Hematopoietic multipotent progenitor cell treated with erythropoietin and hydrocortisone succinate and interleukin-3 and kit ligand, for 15 days (in vitro differentiated cells): ENCODE measurements at regions not wholly inside any gene's neighbourhood (a gene's known extent, or its start where the extent isn't known, plus 50 kb on each side); places are given as distances from the start of the nearest gene placed in this dataset.

Experiments
- DNase-seq: peaks from one replicate; pipeline ENCODE4 v3.0.0-alpha.2; 2015; ENCODE audit warnings: low spot score

DNA sequence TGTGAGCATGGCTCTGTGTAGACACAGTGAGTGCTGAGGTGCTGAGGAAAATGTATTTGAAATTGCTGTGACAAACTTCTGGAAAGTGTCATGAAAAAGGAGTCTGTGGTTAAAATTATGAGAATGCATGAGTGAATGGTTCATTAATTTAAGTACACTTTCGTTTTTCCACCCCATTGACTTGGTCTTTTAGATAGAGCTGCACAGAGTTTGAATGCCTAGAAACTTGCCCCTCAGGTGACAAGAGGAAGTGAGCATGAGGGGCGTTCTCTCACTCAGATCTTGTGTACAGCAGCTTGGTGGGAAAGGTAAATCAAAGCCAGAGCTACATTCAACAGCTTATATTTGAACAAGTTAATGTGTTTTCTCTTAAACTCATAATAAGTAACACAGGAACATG lies 296.8 kb downstream of the WDR72 start:
- no peak for DNase-seq

DNA sequence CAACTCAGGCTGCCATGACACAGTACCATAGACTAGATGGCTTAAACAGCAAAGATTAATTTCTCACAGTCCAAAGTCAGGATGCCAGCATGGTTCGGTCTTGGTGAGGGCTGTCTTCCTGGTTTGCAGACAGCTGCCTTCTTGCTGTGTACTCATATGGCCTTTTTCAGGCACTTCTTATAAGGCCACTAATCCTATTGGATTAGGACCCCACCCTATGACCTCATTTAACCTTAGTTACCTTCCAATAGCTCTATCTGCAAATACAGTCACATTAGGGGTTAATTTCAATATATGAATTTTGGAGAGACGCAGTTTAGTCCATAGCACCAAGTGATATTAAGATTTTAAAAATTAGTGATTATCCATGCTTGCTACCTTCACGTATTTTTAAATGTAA lies 297.8 kb downstream of the WDR72 start:
- no peak for DNase-seq

DNA sequence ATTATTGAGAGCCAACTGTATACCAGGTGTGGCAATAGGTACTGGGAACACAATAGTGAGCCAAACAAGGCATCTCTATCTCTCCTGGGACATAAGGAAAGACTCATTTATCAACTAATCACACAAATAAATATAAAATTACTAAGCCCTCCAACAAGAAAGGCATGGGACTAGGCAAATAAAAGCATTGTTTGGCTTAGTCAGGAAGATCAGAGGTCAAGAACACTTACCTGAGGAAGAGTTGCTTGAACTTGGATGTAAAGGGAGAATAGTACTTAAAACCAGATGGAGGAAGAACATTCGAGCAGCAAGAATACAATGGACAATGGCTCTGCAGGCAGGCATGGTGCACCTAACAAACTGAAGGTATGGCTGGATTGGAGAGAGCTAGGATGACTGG lies 300.7 kb downstream of the WDR72 start:
- no peak for DNase-seq

DNA sequence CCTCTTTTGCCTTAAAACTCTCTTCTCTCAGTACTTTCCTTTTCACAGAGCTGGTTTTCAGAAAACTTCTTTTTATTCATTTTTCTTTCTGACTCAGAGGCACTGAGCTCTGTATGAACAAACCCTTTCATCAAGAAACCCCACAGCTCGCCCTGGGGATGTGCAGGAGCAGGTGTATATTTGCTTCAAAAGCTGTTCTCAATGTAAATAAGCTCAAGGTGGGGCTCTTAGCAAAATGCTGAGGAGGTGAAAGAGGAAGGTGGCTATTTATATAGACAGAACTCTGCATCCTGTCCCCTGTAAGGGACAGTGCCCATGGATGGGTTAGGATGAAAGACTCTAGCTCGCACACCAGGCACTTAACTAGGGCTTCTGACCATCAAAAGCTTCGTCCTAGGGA lies 302.0 kb downstream of the WDR72 start:
- no peak for DNase-seq

DNA sequence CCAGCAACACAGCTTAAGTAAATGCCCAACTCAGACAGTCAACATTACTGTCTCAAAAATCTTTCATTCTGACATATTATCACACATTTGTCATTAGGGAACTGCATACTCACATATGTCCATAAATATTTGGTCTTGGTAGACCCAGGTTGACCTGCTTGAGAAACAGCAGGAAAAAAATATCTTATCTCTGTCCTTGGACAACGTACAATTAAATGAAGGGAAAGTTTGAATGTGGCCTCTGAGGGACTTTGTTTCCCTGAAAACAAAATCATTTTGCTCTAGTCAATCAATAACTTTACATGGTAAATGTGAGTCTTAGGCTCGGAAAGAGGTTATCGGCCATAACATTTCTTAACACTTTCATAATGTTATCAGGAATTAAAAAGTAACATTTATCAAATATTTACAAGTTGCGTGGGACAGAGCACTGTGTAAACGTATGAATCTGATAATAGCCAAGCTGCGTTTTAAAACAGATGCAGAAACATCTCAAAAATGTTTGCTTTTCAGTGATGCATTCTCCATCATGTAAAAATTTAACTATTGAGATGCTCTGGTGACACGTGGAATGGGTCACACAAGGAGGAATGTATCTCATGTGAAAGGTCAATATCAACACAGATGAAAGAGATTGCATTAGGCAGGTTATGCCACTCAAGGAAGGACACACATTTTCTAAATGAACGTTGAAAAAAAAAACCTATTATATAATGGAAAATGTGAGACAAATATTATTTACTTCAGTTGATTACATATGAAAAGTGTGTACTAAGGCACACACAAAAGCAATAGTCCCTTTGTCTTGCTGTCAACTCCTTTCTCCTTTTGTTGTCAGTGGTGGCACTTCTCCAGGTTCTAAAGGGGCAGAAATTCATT lies 304.4 kb downstream of the WDR72 start:
- DNase-seq = no peak

GRCh38 chr15:53454535-53454842 lies 305.0 kb downstream of the WDR72 start:
- DNase-seq = no peak

- DNase-seq = no peak
Observed at GRCh38 chr15:53453253-53454105, 306.0 kb downstream of the WDR72 start.

DNA sequence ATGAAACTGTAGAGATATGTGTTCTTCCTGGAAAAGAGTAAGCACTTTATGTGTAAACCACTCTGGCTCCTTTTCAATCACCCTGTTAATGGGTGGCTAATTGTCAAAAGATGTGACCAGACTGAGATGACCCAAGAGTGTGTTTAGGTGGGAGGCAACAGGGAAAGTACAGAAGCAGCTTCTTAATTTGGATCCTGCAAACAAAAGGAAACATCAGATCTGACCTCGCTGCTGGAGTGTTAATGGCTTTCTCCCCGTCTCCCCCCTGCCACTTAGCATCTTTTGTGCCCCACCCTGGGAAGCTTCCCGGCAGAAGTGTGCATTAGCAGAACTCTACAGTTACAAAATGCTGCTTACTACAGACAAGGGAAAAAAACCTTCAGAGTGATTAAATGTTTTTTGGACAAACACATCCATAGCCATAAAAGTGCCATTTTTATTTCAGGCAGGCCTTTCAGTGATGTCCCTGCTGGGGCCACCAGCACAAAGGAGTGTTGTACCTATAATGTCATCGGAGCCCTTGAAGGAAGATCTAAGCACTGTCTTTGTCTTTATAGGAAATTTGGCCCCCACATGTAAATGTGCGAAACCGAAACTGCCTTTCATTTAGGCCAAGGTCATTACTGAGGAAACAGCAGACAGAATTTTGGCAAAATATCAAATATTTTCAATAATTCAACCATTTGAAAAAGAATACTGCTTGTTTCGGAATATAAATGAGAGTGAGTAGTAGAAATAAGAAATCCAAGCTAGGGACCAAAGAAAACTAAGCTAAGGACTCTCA lies 311.0 kb downstream of the WDR72 start:
- no peak for DNase-seq

DNA sequence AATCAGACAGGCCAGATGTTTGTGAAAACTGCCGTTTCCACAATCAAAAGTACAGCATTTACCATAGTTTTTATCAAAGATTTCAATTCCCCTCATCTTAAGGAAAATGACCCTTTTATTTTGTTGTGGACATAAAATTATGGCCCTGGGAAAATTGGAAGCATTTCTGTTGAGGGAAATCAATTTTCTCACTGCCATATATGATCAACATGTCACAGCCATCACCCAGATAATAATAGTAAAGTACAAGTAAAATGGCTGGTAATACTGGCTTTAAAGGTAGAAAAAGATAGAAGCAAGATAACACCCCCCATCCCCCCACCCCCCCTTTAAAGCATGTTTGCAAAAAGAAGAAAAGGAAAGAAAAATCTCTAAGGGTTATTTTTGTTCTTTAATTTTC lies 311.7 kb downstream of the WDR72 start:
- no peak for DNase-seq

DNA sequence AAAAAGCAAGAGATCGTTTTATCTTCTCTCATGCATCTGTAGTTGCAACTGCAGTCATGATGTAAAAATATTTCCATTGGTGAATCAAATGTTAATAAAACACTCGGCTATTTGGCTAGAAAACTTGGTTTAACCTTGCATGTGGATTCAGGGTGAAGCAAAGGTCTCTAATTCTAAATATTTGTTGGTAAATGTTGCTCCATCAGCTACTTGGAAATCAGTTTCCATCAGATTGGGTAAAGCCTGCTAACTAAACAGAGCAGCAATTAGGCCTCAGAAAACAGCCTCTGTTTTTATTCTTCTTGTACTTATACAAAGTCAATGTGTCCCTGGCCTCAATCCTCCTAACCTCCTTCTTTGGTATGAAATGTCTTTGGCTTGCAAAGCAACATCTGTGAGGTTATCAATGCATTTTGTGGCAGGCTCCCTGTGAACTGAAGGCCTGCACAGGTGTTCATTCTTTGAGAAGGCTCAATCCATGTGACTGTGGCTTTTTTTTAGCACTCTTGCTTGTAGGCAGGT lies 312.3 kb downstream of the WDR72 start:
- DNase-seq = no peak

GRCh38 chr15:53446376-53446775 lies 313.1 kb downstream of the WDR72 start:
- DNase-seq = no peak

- DNase-seq = no peak
Observed at GRCh38 chr15:53445531-53445930, 313.9 kb downstream of the WDR72 start.

DNA sequence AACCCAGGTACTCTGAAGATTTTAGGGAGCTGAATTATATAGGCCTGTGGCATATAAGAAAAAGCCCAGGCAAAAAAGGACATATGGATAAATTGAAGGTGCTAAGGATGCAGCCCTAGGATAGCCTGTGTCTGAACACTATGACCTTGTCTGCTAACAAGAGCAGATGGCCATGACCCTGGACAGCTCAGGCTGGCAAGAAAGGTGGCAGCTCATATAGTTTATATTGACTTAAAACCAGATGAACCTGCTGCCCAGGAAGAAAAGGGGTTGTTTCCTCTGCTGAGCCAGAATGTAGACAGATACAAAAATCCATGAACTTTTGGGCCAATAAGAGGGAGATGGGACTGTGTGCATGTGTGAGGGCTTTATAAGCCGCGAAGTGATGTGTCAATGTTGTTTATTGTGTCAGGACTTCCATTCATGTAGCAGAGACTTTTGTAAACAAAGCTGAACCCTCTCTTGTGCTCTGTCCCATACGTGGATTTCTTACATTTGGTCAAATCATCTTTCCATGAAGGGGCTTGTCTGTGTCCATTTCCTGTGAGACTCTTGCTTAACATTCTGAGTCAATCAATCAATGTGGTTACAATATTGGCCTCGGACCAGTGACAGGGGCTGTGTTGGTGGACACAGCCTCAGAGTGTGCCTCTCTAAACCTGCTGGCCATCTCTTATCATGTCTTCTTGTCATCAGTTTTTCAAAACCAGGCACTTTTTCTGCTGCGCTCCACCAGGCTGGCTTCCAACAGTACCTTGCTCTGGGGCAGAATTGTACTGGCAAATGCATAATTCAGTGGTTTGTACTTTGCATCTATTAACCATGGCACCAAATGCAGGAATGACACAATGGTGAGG lies 321.2 kb downstream of the WDR72 start:
- no peak for DNase-seq

- no peak for DNase-seq
Observed at GRCh38 chr15:53437366-53437765, 322.1 kb downstream of the WDR72 start.

- DNase-seq = no peak
Observed at GRCh38 chr15:53434174-53434678, 325.2 kb downstream of the WDR72 start.

GRCh38 chr15:53416219-53416940 lies 343.1 kb downstream of the WDR72 start:
- no peak for DNase-seq

DNA sequence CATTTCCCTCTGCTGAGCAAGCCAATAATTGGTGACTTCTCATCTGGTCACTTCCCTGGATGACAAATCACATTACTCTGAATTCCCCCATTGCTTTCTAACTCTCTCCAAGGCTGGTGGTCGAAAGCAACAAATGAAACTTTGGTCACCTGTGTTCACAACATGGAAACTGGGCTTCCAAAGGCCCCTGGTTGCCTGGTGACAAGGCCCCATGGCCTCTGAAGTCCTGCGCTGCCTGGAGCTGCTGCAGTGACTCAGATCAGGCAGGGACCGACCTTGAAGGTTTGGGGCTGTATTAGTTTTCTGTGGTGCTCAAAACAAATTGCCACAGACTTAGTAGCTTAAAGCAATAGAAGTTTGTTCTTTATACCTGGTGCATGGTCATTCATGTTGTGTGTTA lies 345.3 kb downstream of the WDR72 start:
- DNase-seq = no peak

- no peak for DNase-seq
Observed at GRCh38 chr15:53412542-53412941, 346.9 kb downstream of the WDR72 start.

DNA sequence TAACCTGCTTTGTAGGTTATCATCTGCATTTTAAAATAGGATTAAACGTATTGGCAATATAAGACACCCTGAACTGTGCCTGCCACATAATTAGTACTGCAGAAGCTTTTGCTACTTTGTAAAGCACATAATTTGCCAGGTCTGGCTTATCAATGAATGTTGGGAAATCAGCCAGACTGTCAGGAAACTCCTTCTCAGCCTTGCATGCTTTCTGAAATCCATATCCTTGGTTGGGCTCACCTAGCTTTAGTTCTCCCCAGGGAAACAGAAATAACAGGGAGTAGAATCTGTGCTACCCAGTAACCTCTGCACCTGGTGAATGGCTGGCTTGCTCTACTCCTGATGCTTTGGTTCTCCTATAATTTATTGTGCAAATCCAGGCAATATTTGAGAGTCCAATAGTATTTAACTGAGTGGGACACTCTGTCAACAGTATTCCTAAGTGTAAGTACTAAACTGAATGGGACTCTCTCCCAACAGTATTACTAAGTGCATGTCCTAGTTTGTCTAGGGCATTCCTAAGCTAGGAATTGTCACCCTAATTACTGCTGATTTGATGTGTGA lies 354.5 kb downstream of the WDR72 start:
- no peak for DNase-seq

- DNase-seq = no peak
Observed at GRCh38 chr15:53401503-53401902, 358.0 kb downstream of the WDR72 start.
